ENCODE measurements at regions not wholly inside any gene's neighbourhood (a gene's known extent, or its start where the extent isn't known, plus 50 kb on each side); places are given as distances from the start of the nearest gene placed in this dataset.
"Not testable (repeated sequence)": the region's sequence is repeated elsewhere in the genome, so short reads cannot be mapped to it uniquely, and the experiment has no call there.

- no peak for DNase-seq
Observed at GRCh38 chr16:16887193-16887592, 508.3 kb downstream of the NPIPA7 start.

DNA sequence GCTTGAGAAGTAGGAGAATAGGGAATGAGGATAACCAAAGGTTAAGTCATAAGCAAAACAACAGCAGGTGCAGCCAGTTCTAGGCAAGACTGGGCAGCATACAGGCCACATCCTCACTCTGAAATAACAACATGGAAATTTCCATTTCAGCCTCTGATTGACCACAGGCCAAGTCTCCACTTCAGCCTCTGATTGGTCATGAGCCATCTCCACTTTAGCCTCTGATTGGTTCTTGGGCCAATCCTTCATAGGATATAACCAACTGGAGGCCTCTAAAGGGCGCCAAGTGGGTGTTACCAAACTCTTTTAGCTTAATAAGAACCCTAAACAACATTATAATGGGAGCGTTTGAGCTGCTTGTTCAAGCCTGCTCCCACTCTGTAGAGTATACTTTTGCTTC is 512.0 kb downstream of the NPIPA7 start:
- no peak for DNase-seq

GRCh38 chr16:16904601-16905000 is 525.7 kb downstream of the NPIPA7 start:
- no peak for DNase-seq

DNA sequence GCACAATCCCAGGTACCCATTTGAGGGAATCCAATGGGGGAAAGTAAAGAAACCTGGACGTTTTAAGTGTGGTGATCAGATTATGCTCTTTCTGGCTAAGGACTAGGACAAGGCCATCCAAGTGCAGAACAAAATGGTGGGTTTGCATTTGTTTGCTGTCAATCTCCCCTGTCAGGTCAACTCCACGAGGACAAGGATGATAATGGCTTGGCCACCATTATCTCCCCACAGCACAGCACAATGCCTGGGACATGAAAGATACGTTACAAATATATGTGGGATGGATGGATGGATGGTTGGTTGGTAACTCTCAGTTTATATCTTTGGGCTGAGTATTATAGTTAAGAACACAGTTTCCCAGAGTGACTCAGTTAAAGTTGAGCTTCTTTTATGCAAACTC is 526.9 kb downstream of the NPIPA7 start:
- no peak for DNase-seq

DNA sequence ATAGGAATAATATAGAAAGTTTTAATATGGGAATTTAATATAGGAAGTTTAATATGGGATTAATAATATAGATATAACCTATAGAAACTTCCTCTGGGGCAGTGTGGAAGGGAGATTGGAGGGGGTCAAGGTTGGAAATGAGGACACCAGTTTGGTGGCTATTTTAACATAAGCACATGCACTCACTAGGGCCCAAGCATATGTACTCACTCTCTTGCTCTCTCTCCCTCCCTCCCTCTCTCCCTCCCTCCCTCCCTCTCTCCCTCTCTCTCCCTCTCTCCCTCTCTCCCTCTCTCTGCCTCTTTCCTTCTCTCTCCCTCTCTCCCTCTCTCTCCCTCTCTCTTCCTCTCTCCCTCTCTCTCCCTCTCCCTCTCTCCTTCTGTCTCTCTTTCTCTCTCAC is 528.1 kb downstream of the NPIPA7 start:
- DNase-seq, result no peak

- DNase-seq, result no peak
Observed at GRCh38 chr16:16908077-16908476, 529.1 kb downstream of the NPIPA7 start.

DNA sequence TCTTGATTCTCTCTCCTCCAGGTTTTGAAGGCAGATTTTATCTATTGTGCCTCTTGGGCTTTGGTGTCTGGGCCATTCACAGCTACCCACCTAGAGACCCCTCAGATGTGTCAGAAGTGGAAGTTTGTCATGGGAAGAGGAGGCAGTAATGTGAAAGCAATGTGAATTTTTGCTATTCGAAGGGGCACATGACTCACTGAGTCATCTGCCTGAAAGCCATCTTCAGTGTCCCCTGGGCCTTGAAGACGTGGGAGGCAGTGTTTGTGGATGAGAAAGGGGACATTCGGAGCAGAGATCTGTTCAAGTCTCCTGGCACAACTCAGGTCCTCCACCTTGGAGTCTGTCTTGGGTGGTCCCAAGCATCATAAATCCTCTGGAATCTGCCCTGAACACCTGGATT is 530.2 kb downstream of the NPIPA7 start:
- no peak for DNase-seq

DNA sequence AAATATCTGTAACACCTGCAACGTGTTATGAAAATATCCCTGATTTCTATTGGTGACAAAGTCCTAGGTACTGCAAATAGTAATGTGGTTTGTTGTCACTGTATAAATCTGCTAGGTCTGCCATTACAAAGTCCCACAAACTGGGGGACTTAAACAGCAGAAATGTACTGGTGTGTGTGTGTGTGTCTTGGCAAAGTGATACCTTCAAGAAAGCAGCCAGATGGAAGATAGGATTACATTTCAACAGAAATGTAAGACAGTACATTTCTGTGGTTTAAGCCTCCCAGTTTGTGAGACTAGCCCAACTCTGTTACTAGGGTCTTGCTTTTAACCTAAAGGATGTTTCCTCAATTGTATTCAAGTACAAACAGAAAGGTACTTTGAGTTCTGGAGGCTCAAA is 531.7 kb downstream of the NPIPA7 start:
- no peak for DNase-seq

DNA sequence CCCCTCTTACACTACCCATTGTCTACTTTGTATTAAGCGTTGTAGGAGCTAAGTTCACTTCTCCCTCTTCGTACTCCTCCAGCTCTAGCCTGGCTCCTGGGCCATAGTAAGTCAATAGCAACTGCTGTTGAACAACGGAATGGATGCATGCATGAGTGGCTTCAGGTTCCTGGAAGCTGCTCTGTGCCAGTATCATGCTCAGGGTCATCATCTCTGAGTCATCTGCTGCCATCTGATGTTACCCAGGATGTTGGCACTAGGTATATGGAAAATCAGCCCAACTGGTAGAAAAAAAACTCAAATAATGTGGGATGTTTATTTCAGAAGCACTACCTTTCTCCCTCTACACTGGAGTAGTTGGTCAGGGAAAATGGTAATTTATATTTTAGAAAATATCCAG is 536.8 kb downstream of the NPIPA7 start:
- no peak for DNase-seq

DNA sequence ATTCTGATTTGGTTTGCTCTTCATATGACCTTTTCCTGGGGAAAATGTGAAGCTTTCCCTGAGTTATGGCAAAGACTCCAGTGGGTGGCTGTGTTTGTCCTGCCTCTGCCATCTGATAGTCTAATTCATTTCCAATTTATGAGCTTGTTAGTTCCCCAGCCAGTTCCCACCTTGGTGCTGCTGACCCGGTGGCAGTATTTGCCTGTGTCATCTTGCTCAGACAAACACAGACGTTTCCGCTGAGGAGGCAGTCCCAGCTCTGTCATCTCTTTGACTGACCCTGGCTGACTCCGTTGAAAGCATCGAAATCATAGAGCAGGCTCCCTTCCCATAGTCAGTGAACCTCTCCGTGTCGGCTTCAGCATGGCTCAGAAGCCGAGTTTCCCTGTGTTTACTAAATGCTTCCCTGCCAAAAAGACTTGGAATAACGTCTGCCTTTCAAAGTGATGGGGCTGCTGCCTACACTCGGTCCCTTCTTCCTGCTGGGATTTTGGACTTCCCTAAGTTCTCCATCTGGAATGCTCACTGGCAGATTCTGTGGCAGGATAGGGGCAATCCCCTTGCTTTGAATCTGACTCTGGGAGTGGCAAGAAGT is 538.3 kb downstream of the NPIPA7 start:
- DNase-seq, result no peak

GRCh38 chr16:16923479-16923878 is 544.5 kb downstream of the NPIPA7 start:
- DNase-seq, result no peak

GRCh38 chr16:16924613-16925012 is 545.7 kb downstream of the NPIPA7 start:
- no peak for DNase-seq

GRCh38 chr16:16925432-16925831 is 545.3 kb downstream of the XYLT1 start:
- DNase-seq, result no peak

GRCh38 chr16:16928532-16929109 is 542.1 kb downstream of the XYLT1 start:
- no peak for DNase-seq

GRCh38 chr16:16930309-16931000 is 540.3 kb downstream of the XYLT1 start:
- no peak for DNase-seq

GRCh38 chr16:16933861-16934260 is 536.9 kb downstream of the XYLT1 start:
- no peak for DNase-seq

DNA sequence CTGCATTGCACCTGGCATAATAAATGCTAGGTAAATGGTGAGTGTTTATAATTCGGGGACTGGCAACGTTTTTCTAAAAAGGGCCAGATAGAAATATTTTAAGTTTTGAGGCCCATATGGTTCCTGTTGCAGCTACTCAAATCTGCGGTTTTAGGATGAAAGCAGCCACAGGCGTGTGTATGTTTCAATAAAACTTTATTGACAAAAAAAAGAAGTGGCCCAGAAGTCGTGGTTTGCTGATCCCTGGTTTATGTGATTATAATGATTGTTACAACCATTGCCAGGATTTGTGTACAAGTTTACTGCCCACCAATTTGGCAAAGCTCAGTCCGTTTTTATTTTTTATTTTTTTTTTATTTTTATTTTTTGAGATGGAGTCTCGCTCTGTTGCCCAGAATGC is 536.1 kb downstream of the XYLT1 start:
- DNase-seq, result no peak

DNA sequence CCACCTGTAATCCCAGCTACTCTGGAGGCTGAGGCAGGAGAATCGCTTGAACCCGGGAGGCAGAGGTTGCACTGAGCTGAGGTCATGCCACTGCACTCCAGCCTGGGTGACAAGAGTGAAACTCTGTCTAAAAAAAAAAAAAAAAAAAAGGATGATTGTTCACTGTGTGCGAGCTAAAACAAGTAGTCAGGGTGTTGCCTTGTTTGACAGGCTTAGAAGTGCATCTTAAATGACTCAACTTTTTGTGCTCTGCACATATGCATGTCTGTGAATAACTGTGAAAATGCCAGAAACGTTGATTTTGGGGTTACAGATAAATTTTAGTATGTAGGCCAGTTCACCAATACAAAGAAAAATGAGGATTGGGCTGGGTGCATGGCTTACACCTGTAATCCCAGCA is 534.9 kb downstream of the XYLT1 start:
- not testable (repeated sequence) for DNase-seq

DNA sequence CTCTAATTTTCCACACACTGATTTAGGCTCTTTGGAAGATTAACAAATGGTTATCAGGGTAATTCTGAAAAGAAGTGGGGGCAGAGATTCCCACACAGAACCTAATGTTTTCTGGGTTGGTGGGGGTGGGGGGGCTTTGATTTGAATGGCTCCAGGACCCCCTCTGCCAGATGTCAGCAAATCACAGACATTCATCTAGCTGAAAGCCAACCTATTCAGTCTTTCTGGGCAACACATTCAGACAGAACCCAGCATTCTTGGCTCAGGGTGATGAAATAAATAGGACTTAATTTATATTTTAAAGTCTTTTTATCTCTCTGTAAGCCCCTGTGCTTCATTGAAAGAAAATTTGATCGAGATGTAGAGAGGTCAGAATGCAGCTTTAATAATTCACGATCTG is 533.2 kb downstream of the XYLT1 start:
- DNase-seq, result no peak

DNA sequence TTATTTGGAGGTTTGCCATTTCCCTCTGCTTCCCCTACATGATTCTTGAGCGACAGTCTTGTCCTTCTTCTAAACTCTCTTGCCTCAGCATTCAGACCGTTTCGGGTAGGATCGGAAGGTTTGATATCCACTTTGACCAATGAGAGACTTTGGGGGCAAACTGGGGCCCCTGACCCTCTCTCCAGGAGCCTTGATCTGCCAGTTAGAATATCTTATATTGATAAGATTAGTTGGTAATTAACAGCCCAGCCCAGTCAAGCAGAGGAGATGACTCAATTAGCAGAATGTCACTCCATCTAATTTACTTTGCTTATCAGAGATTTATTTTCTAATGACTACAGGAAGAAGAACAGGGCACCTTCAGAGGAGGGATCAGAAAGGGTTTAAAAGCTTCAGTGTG is 532.8 kb downstream of the XYLT1 start:
- DNase-seq, result no peak

DNA sequence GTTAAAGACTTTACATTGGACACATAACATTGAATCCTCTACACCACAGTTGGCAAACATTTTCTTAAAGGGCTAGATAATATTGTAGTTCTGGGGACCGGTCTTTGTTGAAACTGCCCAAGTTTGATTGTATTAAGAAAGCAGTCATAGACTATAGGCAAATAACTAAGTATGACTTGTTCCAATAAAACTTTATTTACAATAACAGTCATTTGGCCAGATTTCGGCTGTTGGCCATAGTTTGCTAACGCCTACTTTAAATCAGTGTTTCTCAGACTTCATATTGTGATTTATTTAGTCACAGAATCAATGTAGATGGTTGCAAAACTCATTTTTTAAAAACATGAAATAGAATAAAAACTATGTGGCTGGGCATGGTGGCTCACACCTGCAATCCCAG is 531.8 kb downstream of the XYLT1 start:
- no peak for DNase-seq

DNA sequence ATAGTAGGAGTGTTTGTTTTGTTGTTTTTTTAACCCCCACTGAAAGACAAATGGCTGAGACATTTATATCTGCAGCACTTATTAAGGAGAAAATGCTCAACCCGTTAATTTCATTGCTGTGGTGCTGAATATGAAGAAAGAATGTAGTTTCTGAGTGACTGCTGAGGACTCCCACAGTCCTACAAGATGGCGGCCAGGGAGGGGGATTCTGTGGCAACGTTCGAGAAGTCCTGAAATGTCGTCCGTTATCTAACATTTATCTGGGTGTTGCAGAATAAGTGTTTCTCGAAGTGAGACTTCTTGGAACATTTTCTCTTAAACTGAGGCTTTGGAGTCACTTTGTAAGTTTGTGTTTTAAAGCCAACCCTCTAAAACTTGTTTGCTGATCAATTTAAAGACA is 530.4 kb downstream of the XYLT1 start:
- DNase-seq, result no peak

- not testable (repeated sequence) for DNase-seq
Observed at GRCh38 chr16:16942849-16943248, 527.9 kb downstream of the XYLT1 start.

DNA sequence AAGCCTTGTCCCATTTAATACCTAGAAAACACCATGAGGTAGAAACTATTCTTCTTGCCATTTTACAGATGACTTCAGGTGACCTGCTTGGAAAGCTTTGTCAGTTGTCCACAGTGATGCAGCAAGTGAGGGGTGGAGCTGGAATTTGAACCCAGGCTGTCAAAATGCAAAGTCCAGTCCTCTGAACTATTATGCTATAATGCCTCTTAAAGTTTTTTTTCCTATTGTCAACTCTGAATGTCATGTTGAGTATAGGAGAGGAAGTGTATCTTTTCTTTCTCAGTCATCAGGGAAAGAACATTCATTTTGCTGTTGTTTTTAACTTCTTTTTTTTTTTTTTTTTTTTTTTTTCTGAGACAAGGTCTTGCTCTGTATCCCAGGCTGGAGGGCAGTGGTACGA is 525.6 kb downstream of the XYLT1 start:
- DNase-seq, result no peak

GRCh38 chr16:16956376-16956775 is 514.4 kb downstream of the XYLT1 start:
- DNase-seq, result no peak

Measured in NCI-H187 treated with DMSO at 0.1 percent for 48 hours (cell line).